ENCODE measurements at regions not wholly inside any gene's neighbourhood (a gene's known extent, or its start where the extent isn't known, plus 50 kb on each side); places are given as distances from the start of the nearest gene placed in this dataset.
"Not testable (repeated sequence)": the region's sequence is repeated elsewhere in the genome, so short reads cannot be mapped to it uniquely, and the experiment has no call there.

DNA sequence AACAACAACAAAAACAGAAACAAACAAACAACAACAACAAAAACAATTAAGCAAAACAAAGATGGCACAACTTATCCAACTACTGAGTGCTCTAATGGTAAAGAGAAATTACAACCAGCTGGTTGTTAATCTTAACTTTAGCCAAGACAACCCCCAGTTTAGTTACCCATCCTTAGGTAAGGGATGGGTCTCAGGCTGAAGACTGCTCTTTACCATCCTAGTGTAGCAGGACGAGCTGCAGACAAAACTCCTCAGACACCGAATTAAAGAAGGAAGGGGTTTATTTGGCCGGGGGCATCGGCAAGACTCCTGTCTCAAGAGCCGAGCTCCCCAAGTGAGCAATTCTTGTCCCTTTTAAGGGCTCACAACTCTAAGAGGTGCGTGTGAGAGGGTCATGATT is 65.6 kb upstream of the PTPN20 start:
- not testable (repeated sequence) for H3K36me3 ChIP-seq (ENCODE audit: control insufficient read depth in 2 of 2, insufficient read depth in 2 of 2, low read length in 1 of 2); H3K27ac ChIP-seq (ENCODE audit: low read depth in 2 of 2, low read length in 1 of 2); H3K4me3 ChIP-seq (ENCODE audit: low read depth in 1 of 2, low read length in 2 of 2); H3K4me1 ChIP-seq (ENCODE audit: control insufficient read depth in 2 of 2, insufficient read depth in 2 of 2, low read length in 1 of 2); H3K9me3 ChIP-seq (ENCODE audit: control insufficient read depth in 2 of 2, insufficient read depth in 1 of 2, low read depth in 1 of 2, low read length in 1 of 2); H3K27me3 ChIP-seq (ENCODE audit: control insufficient read depth in 1 of 2, insufficient read depth in 2 of 2, low read length in 2 of 2)
- WGBS, 2 donors: no CpG with 5 or more reads among the region's 6 CpGs

DNA sequence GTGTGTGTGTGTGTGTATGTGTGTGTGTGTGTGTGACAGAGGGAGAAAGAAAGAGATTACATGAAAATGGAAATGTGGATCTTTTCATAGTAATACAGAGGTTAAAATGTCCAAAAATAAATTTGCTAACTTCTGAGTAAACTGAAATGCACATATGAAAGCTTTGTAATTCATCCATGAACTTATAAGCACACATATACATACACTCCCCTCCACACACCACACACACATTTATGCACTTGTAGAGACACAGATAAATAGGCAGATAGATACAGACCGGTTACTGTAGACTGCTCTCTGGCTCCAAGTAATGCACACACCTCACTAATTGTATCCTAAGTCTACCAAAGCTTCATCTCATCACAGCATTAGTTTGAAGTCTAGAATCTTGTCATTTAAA is 50.5 kb upstream of the PTPN20 start:
- H3K36me3 ChIP-seq (ENCODE audit: control insufficient read depth in 2 of 2, insufficient read depth in 2 of 2, low read length in 1 of 2); H3K4me3 ChIP-seq (ENCODE audit: low read depth in 1 of 2, low read length in 2 of 2); H3K4me1 ChIP-seq (ENCODE audit: control insufficient read depth in 2 of 2, insufficient read depth in 2 of 2, low read length in 1 of 2); H3K27me3 ChIP-seq (ENCODE audit: control insufficient read depth in 1 of 2, insufficient read depth in 2 of 2, low read length in 2 of 2); H3K9me3 ChIP-seq (ENCODE audit: control insufficient read depth in 2 of 2, insufficient read depth in 1 of 2, low read depth in 1 of 2, low read length in 1 of 2); H3K27ac ChIP-seq (ENCODE audit: low read depth in 2 of 2, low read length in 1 of 2): not testable (repeated sequence)
- WGBS, 2 donors: 78 to 87% methylated on average over 1 of the region's 1 CpG
